Coronary artery (tissue), 2 donors: ENCODE measurements at regions not wholly inside any gene's neighbourhood (a gene's known extent, or its start where the extent isn't known, plus 50 kb on each side); places are given as distances from the start of the nearest gene placed in this dataset.

Source experiments
- DNase-seq: peaks from one replicate; pipeline ENCODE4 v3.0.0-alpha.2; 2017; ENCODE audit warnings: low spot score
- H3K27ac ChIP-seq, 2 donors: fragments of 200-600 bp; sonication (generic); one replicate each; pipeline ENCODE4 v1.5.1; 2016 to 2019
- H3K4me3 ChIP-seq: fragments of 200-600 bp; sonication (generic); 2 replicates; pipeline ENCODE4 v1.5.1; 2016; ENCODE audit warnings: mild to moderate bottlenecking, moderate library complexity
- TF ChIP-seq, protein P1 (sequence below): fragments of 200-600 bp; sonication (generic); IDR thresholded peaks from one replicate; pipeline ENCODE4 v1.5.1; 2019; ENCODE audit warnings: antibody characterized with exemption

DNA sequence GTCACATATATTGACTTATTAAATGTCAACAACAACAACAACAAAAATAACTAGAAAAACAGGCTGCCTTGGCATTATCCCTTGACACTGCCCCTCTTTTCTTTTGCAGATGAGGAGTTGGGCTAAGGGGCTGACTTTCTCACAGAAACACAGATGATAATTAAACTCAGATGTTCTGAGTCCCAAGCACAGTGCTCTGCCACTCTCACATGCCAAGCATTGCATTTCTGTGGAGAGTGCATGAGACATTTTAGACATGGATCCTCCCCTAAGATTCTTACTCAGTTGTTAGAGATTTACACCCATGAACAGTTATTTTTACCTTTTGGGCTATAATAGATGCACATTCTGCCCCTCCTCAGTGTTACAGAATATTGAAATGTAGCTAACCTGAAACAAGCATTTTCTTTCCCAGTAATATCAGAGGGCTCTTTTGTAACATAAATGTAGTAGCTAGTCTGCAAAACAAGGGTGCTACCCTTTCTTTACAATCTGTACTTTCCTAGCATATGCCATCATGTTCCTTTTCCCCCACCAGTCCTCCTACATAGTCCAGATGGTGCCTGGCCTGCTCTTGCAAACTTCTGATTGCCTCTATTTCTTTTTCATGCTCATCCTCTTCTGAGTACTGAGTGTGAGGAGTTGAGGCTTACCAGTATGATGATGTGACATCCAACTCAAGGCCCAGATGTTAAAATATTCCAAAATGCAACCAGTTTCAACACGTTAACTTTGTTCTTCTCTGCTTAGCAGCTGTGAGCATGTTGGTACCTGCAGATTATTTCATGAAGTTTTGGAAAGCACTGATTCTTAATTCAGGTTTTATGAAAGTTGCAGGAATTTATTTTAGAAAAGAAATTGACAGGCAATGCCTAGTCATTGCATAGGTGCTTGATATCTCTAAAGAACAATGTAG is 125.0 kb upstream of the ATP2B1 start:
- TF ChIP-seq, protein P1, sequence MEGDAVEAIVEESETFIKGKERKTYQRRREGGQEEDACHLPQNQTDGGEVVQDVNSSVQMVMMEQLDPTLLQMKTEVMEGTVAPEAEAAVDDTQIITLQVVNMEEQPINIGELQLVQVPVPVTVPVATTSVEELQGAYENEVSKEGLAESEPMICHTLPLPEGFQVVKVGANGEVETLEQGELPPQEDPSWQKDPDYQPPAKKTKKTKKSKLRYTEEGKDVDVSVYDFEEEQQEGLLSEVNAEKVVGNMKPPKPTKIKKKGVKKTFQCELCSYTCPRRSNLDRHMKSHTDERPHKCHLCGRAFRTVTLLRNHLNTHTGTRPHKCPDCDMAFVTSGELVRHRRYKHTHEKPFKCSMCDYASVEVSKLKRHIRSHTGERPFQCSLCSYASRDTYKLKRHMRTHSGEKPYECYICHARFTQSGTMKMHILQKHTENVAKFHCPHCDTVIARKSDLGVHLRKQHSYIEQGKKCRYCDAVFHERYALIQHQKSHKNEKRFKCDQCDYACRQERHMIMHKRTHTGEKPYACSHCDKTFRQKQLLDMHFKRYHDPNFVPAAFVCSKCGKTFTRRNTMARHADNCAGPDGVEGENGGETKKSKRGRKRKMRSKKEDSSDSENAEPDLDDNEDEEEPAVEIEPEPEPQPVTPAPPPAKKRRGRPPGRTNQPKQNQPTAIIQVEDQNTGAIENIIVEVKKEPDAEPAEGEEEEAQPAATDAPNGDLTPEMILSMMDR: no peak
- H3K27ac ChIP-seq: no peak overlapping the region
- DNase-seq: no peak
- H3K4me3 ChIP-seq: no peak overlapping the region

DNA sequence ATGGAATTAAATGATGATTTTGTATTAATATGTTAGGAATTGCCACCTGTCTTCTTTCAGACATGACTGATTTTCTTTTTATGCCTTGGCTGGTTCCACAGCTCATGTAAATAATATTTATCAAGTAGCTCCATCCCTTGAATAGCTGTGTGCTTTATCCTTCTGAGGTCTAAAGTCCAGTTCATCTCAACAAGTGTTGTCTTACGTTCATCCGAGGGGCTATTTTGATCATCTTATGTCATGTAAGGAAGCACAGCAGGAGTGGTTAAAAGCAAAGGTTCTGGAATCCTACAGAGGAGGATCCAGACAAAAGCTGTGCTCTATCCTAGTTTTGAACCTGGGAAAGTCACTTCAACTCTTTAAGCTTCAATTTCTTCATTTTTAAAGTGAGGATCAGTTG is 123.7 kb upstream of the ATP2B1 start:
- TF ChIP-seq, protein P1: no peak
- H3K27ac ChIP-seq: no peak overlapping the region
- H3K4me3 ChIP-seq: no peak overlapping the region
- DNase-seq: no peak

DNA sequence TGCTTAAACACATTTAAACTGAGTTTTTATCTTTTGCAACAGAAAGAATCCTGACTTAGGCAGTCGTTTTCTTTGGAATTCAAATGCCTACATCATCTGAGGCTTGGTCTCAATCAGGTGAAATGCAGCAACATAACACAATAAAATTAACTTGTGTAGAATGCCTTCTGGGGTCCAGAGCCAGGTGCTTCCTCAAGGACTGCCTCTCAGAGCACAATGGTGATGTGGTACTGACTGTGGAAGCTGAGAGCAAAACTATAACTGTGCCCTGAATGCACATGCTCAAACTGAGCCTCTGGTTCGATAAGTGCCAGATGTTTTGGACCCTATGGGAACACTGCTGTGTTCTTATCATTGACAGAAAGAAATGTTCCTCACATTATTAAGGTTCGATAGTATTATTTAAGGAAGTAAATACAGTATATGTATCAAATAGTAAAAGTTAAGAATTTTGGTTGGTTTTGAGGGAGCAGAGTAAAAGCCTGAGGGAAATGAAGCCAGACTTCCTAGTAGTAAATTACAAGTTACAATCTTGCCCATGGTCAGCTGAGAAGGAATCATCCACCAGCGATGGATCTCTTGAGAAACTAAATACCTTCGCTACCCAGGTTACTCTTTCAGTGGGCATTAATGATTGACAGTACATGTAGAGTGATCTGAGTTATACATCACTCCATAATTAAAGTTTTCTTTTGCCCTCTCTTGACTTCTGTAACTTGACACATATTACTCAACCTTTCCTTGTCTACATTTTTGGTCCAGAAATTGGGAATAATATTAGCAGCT is 122.9 kb upstream of the ATP2B1 start:
- Histone ChIP-seq H3K27ac (no peak overlapping the region), H3K4me3 (no peak overlapping the region)
- no peak for DNase-seq
- TF ChIP-seq, protein P1: no peak

DNA sequence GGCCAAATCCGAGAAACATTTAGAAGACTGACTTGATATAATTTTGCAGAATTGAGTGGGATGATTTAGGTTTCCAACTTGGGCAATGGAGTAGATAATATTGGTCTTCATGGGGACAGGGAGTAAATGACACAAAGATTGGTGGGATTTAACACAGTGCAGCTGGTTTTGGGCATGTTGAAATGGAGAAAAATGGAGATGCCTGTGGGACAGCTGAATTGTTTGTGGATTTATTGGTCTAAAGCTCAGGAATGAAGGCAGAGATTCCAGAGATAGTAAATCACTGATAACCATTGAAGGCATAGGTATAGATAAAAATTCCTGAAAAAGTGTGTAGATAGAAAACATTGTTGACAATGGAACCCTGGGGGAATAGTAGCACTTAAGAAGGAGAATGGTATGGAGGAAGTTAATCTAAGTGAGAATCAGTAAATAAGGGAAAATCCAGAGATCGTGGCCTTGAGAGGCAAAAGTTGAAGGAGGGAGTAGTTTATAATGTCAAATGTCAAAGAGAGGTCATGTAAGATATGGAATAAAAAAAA is 120.9 kb upstream of the ATP2B1 start:
- Histone ChIP-seq H3K4me3 (no peak overlapping the region), H3K27ac (no peak overlapping the region)
- TF ChIP-seq, protein P1: no peak
- no peak for DNase-seq

DNA sequence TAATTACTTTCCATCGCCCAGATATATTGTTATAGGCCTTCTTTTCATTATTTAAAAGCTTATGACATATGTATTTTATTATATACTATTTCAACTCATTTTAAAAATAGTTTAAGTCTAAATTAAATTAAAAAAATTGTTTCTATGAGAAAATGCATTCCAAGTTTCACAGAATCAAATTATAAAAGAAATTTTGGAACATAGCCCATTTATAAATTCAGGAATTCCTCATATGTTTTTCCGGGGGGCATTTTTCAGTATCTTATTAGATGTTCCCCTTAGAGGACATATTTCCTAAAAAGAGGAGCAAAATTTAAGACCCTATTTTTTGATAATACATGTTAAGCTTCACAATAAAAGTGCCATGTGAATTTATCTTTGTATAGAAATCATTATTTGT is 119.9 kb upstream of the ATP2B1 start:
- no peak overlapping the region for H3K4me3 ChIP-seq
- DNase-seq: no peak
- TF ChIP-seq, protein P1: no peak
- H3K27ac ChIP-seq: no peak overlapping the region

DNA sequence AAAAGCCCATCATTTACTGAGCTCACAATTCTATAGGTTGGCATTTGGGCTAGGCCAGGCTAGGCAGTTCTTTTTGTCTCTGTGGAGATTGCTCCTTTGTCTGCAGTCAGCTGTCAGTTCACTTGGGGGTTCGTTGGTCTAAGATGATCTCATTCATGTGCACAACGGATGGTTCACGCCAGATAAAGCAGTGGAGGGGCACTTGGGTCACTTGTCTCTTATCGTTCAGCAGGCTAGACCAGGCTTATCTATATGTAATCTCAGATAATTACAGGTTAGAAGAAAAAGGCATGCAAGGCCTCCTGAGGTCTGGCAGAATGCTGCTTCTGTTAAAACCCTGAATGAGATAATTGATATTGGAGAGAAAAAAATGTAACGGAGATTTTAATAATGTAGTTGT is 119.0 kb upstream of the ATP2B1 start:
- DNase-seq: no peak
- Histone ChIP-seq H3K4me3 (no peak overlapping the region), H3K27ac (no peak overlapping the region)
- TF ChIP-seq, protein P1: no peak
